Karpas-422 (cell line): ENCODE measurements at regions not wholly inside any gene's neighbourhood (a gene's known extent, or its start where the extent isn't known, plus 50 kb on each side); places are given as distances from the start of the nearest gene placed in this dataset.
A peak's percentile ranks its signal among the peaks of the same experiment; 100 is the strongest.
"Not testable (repeated sequence)": the region's sequence is repeated elsewhere in the genome, so short reads cannot be mapped to it uniquely, and the experiment has no call there.

Source experiments
- DNase-seq: peaks from one replicate; pipeline ENCODE4 v3.0.0-alpha.2; 2015
- H2AFZ ChIP-seq: fragments of 200-600 bp; sonication (generic); 2 replicates; pipeline ENCODE4 v1.6.1; 2014; ENCODE audit warnings: antibody characterized with exemption, low read length, mixed read lengths
- H3K27ac ChIP-seq: fragments of 200-600 bp; sonication (generic); 2 replicates; pipeline ENCODE4 v1.5.1; 2014; ENCODE audit warnings: mild to moderate bottlenecking, low read length, moderate library complexity
- H3K27me3 ChIP-seq: fragments of 200-600 bp; sonication (generic); 2 replicates; pipeline ENCODE4 v1.6.1; 2014; ENCODE audit warnings: low read length, mixed read lengths
- H3K36me3 ChIP-seq: fragments of 200-600 bp; sonication (generic); 2 replicates; pipeline ENCODE4 v1.6.1; 2014; ENCODE audit warnings: low read length, mixed read lengths; ENCODE audit not compliant: insufficient read depth
- H3K4me1 ChIP-seq: fragments of 200-600 bp; sonication (generic); 2 replicates; pipeline ENCODE4 v1.6.1; 2014; ENCODE audit warnings: mild to moderate bottlenecking, low read length, mixed read lengths
- H3K4me2 ChIP-seq: fragments of 200-600 bp; sonication (generic); 2 replicates; pipeline ENCODE4 v1.6.1; 2014; ENCODE audit warnings: low read length, low read depth, mild to moderate bottlenecking; ENCODE audit not compliant: poor library complexity, severe bottlenecking
- H3K4me3 ChIP-seq: fragments of 200-600 bp; sonication (generic); 2 replicates; pipeline ENCODE4 v1.5.1; 2014; ENCODE audit warnings: mild to moderate bottlenecking, antibody characterized with exemption, low read length, mixed read lengths
- H3K79me2 ChIP-seq: fragments of 200-600 bp; sonication (generic); 2 replicates; pipeline ENCODE4 v1.6.1; 2014; ENCODE audit warnings: mild to moderate bottlenecking, low read length, mixed read lengths
- H3K9ac ChIP-seq: fragments of 200-600 bp; sonication (generic); 2 replicates; pipeline ENCODE4 v1.6.0; 2014; ENCODE audit warnings: low read length
- H3K9me2 ChIP-seq: fragments of 200-600 bp; sonication (generic), shearing (Covaris generic); replicated peaks from 2 replicates; pipeline ENCODE4 v1.6.0; 2014; ENCODE audit warnings: mild to moderate bottlenecking, low read length, moderate library complexity; ENCODE audit not compliant: insufficient read depth
- H3K9me3 ChIP-seq: fragments of 300-700, 200-600 bp; sonication (generic); 2 replicates; pipeline ENCODE4 v1.6.1; 2014; ENCODE audit warnings: low read length, mixed read lengths
- H4K20me1 ChIP-seq: fragments of 200-600 bp; sonication (generic); 2 replicates; pipeline ENCODE4 v1.6.1; 2014; ENCODE audit warnings: mild to moderate bottlenecking, antibody characterized with exemption, low read length, low read depth; ENCODE audit not compliant: insufficient read depth

DNA sequence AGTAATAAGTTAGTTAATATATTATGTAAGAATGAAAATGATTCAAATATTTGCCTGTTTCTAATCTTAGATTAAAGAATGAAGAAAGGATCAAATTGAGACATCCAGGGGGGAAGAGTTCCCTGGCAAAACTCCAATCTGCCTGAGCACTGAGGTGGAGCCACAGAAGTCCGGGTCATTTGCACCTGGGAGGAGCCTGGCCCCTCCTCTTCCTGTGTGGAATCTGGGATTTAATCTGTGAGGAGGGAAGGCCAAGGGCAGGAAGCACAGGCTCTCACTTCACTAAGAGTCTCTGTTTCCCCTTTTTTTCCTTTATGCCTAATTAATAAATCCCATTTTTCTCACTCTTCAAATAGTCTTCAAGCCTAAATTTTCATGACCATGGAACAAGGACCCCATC is 599.5 kb downstream of the FLRT2 start:
- H2AFZ ChIP-seq = no peak overlapping the region
- no peaks in the 10 kb centered on the region for H3K36me3 ChIP-seq
- no peaks in the 10 kb centered on the region for H3K4me1 ChIP-seq
- H3K4me3 ChIP-seq = no peak overlapping the region
- H3K79me2 ChIP-seq = no peaks in the 10 kb centered on the region
- no peak overlapping the region for H3K9ac ChIP-seq
- DNase-seq = no peak
- H3K9me3 ChIP-seq = no peaks in the 10 kb centered on the region
- no peaks in the 10 kb centered on the region for H4K20me1 ChIP-seq
- no peaks in the 10 kb centered on the region for H3K27me3 ChIP-seq
- no peak overlapping the region for H3K27ac ChIP-seq
- no peaks in the 10 kb centered on the region for H3K9me2 ChIP-seq
- no peak overlapping the region for H3K4me2 ChIP-seq

- no peaks in the 10 kb centered on the region for H3K9me3 ChIP-seq
- no peak overlapping the region for H3K27ac ChIP-seq
- H3K4me3 ChIP-seq = peak overlapping the region; percentile 17; the same call in 1 of the 2 replicates
- no peaks in the 10 kb centered on the region for H3K79me2 ChIP-seq
- peak overlapping the region; percentile 72 for H2AFZ ChIP-seq
- no peak overlapping the region for H3K9ac ChIP-seq
- peaks cover 5% of the 10 kb centered on the region; the same call in 1 of the 2 replicates for H3K4me1 ChIP-seq
- DNase-seq = peak; percentile 43
- H3K27me3 ChIP-seq = no peaks in the 10 kb centered on the region
- no peaks in the 10 kb centered on the region for H4K20me1 ChIP-seq
- no peaks in the 10 kb centered on the region for H3K36me3 ChIP-seq
- peaks cover 6% of the 10 kb centered on the region for H3K9me2 ChIP-seq
- H3K4me2 ChIP-seq = peak overlapping the region; percentile 33
These were observed 594.4 kb downstream of the FLRT2 start for GRCh38 chr14:86124328-86124727.

DNA sequence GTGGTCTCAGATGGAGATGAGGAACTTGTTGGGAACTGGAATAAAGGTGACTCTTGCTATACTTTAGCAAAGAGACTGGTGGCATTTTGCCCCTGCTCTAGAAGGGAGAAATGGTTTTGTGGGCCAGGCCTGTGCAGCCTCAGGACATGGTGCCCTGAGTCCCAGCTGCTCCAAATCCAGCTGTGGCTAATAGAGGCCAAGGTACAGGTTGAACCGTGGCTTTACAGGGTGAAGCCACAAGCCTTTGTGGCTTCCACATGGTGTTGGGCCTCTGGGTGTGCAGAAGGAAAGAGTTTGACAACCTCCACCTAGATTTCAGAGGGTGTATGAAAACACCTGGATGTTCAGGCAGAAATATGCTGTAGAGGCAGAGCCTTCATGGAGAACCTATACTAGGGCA is 586.0 kb downstream of the FLRT2 start:
- no peaks in the 10 kb centered on the region for H3K79me2 ChIP-seq

DNA sequence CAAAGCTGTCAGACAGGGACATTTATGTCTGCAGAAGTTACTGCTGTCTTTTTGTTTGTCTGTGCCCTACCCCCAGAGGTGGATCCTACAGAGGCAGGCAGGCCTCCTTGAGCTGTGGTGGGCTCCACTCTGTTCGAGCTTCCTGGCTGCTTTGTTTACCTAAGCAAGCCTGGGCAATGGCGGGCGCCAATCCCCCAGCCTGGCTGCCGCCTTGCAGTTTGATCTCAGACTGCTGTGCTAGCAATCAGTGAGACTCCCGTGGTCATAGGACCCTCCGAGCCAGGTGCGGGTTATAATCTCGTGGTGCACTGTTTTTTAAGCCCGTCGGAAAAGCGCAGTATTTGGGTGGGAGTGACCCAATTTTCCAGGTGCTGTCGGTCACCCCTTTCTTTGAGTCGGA is 580.9 kb downstream of the FLRT2 start:
- H3K4me2 ChIP-seq, H3K4me3 ChIP-seq, H3K27me3 ChIP-seq, H3K27ac ChIP-seq, H4K20me1 ChIP-seq, H3K4me1 ChIP-seq, H3K9me3 ChIP-seq, H3K79me2 ChIP-seq, H3K9me2 ChIP-seq, H3K9ac ChIP-seq, H2AFZ ChIP-seq, H3K36me3 ChIP-seq: not testable (repeated sequence)
- peak; percentile 11 for DNase-seq

More for the DNA sequence above, 586.0 kb downstream of the FLRT2 start:
- Histone ChIP-seq H4K20me1 (no peaks in the 10 kb centered on the region), H3K4me2 (no peak overlapping the region), H3K4me1 (no peaks in the 10 kb centered on the region), H3K36me3 (no peaks in the 10 kb centered on the region), H3K9me3 (no peaks in the 10 kb centered on the region), H2AFZ (no peak overlapping the region), H3K27ac (no peak overlapping the region), H3K9me2 (no peaks in the 10 kb centered on the region; the same call in 1 of the 2 replicates), H3K4me3 (no peak overlapping the region), H3K9ac (no peak overlapping the region), H3K27me3 (no peaks in the 10 kb centered on the region)
- no peak for DNase-seq

DNA sequence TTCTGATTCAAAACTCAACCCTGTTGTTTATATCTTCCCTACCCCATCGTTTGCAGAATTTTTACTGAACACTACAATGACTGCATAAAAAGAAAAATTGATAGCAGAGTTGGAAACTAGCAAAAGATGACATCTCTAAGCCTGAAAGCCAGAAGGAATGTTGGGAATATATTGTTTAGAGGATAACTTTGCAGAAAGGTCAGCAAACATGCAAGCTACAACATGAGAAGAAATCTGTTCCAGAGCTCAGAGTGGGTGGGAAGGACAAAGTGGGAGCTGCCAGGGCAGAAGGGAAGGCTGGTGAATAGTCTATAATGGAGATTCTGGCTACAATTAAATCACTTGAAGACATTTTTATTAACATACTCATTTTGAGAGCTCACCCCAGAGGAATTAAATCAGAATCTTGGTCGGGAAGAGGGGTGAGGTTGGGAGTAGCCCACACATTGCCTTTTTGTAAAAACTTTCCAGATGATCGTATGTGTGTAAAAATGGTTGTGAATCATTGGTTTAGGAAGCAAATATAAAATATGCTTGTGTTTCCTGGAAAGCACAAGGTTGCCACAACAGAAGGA is 574.8 kb downstream of the FLRT2 start:
- H2AFZ ChIP-seq = no peak overlapping the region
- H3K4me1 ChIP-seq = no peaks in the 10 kb centered on the region
- no peak overlapping the region for H3K9ac ChIP-seq
- H3K79me2 ChIP-seq = no peaks in the 10 kb centered on the region
- H3K9me2 ChIP-seq = no peaks in the 10 kb centered on the region; the same call in 1 of the 2 replicates
- no peaks in the 10 kb centered on the region for H3K9me3 ChIP-seq
- no peaks in the 10 kb centered on the region for H4K20me1 ChIP-seq
- H3K4me2 ChIP-seq = no peak overlapping the region
- H3K4me3 ChIP-seq = no peak overlapping the region
- no peak for DNase-seq
- H3K36me3 ChIP-seq = no peaks in the 10 kb centered on the region
- H3K27ac ChIP-seq = no peak overlapping the region
- no peaks in the 10 kb centered on the region for H3K27me3 ChIP-seq

- no peaks in the 10 kb centered on the region for H3K79me2 ChIP-seq
- no peak overlapping the region for H3K4me2 ChIP-seq
- H4K20me1 ChIP-seq = no peaks in the 10 kb centered on the region
- no peak overlapping the region for H3K4me3 ChIP-seq
- no peak overlapping the region for H2AFZ ChIP-seq
- H3K9me3 ChIP-seq = no peaks in the 10 kb centered on the region
- no peaks in the 10 kb centered on the region for H3K4me1 ChIP-seq
- DNase-seq = no peak
- H3K36me3 ChIP-seq = no peaks in the 10 kb centered on the region
- H3K9me2 ChIP-seq = no peaks in the 10 kb centered on the region; the same call in 1 of the 2 replicates
- H3K27me3 ChIP-seq = no peaks in the 10 kb centered on the region
- no peak overlapping the region for H3K27ac ChIP-seq
- no peak overlapping the region for H3K9ac ChIP-seq
These were observed 564.6 kb downstream of the FLRT2 start for GRCh38 chr14:86094512-86094911.

GRCh38 chr14:86091811-86092210 is 561.9 kb downstream of the FLRT2 start:
- H3K4me1 ChIP-seq = no peaks in the 10 kb centered on the region

DNA sequence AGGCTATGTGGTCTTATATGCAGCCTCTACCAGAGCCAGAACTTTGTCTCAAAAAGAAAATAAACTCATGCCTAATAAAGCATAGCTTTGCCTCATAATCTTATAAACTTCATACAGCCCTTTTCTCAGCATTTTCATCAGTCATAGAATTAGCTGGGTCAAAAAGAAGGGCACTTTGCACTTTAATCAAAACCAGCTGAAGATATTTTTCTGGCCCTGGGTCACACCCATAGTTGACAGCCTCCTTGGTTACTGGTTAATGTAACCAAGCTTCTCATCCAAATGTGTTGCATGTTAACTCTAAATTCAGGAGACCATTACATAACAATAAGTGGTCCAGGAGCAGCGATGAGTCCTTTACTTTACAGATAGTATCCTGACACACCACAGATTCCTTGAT is 558.2 kb downstream of the FLRT2 start:
- Histone ChIP-seq H3K4me1 (no peaks in the 10 kb centered on the region), H3K9me2 (no peaks in the 10 kb centered on the region), H2AFZ (no peak overlapping the region), H3K4me3 (no peak overlapping the region), H3K27me3 (no peaks in the 10 kb centered on the region), H3K27ac (no peak overlapping the region), H3K9me3 (no peaks in the 10 kb centered on the region), H4K20me1 (no peaks in the 10 kb centered on the region), H3K79me2 (no peaks in the 10 kb centered on the region), H3K4me2 (no peak overlapping the region), H3K36me3 (no peaks in the 10 kb centered on the region), H3K9ac (no peak overlapping the region)
- no peak for DNase-seq

More at GRCh38 chr14:86091811-86092210, 561.9 kb downstream of the FLRT2 start:
- no peak for DNase-seq
- Histone ChIP-seq H2AFZ (no peak overlapping the region), H3K27me3 (no peaks in the 10 kb centered on the region), H3K9me3 (no peaks in the 10 kb centered on the region), H3K36me3 (no peaks in the 10 kb centered on the region), H3K27ac (no peak overlapping the region), H3K79me2 (no peaks in the 10 kb centered on the region), H3K9me2 (no peaks in the 10 kb centered on the region; the same call in 1 of the 2 replicates), H3K4me3 (no peak overlapping the region), H4K20me1 (no peaks in the 10 kb centered on the region), H3K4me2 (no peak overlapping the region), H3K9ac (no peak overlapping the region)
